ENCODE measurements at regions not wholly inside any gene's neighbourhood (a gene's known extent, or its start where the extent isn't known, plus 50 kb on each side); places are given as distances from the start of the nearest gene placed in this dataset.

GRCh38 chrX:128250621-128251020, 198.4 kb upstream of the ACTRT1 start:
- BruUV-seq (replicated peaks): no TSS peak
- no peak for FAIRE-seq

More at GRCh38 chrX:128250621-128251020, 198.4 kb upstream of the ACTRT1 start:
- no peak overlapping the region for H3K4me2 ChIP-seq (ENCODE audit: control insufficient read depth, insufficient read depth)
- no peaks in the 10 kb centered on the region for H3K27me3 ChIP-seq (replicated peaks in 1 of 2; ENCODE audit: control insufficient read depth in 2 of 2, insufficient read depth in 2 of 2, low read length in 1 of 2)
- no peaks in the 10 kb centered on the region for H3K79me2 ChIP-seq (ENCODE audit: control insufficient read depth, insufficient read depth, low read length)
- CTCF ChIA-PET: no interaction called here
- H3K27ac ChIP-seq (ENCODE audit: control insufficient read depth, insufficient read depth): no peak overlapping the region
- no peak overlapping the region for H2AFZ ChIP-seq (ENCODE audit: control insufficient read depth, low read depth, low read length)
- H3K9ac ChIP-seq (ENCODE audit: control insufficient read depth, insufficient read depth, low read length): no peak overlapping the region
- no peaks in the 10 kb centered on the region; the same call in 2 of the 3 replicates for H3K9me3 ChIP-seq (replicated peaks; ENCODE audit: control insufficient read depth, insufficient read depth, low read length)
- SMC1A ChIA-PET (ENCODE audit: uncharacterized antibody, unreplicated experiment): no interaction called here
- H3K4me1 ChIP-seq (ENCODE audit: control insufficient read depth, insufficient read depth, low read length): no peaks in the 10 kb centered on the region
- in situ Hi-C loops (cut with MboI): no loop called here
- intact Hi-C loops (cut with micrococcal nuclease; ENCODE audit: unreplicated experiment): no loop called here
- H3K4me3 ChIP-seq: no peak overlapping the region
- no peaks in the 10 kb centered on the region for H4K20me1 ChIP-seq (ENCODE audit: control insufficient read depth, insufficient read depth)
- POLR2A ChIA-PET: no interaction called here
- ATAC-seq: no peak
- TF ChIP-seq ETV6 (conservative IDR thresholded peaks at IDR 0.05 in 1 of 2, IDR thresholded peaks at IDR 0.05 in 1 of 2; ENCODE audit: borderline replicate concordance in 1 of 2, low read depth in 1 of 2): no peak
- no peak for TF ChIP-seq MYC (IDR thresholded peaks at IDR 0.05; ENCODE audit: insufficient read depth, insufficient read length, insufficient replicate concordance, low read length, severe bottlenecking)
- TF ChIP-seq YBX1 (IDR thresholded peaks at IDR 0.05): no peak
- TF ChIP-seq CUX1 (IDR thresholded peaks at IDR 0.05; ENCODE audit: insufficient replicate concordance, low read depth, low read length): no peak
- TF ChIP-seq ELK1 (IDR thresholded peaks at IDR 0.05; ENCODE audit: low read depth, low read length): no peak
- TF ChIP-seq PRDM15 (CRISPR knock-in tag; IDR thresholded peaks at IDR 0.05): no peak
- H3K36me3 ChIP-seq (ENCODE audit: control insufficient read depth in 2 of 2, insufficient read depth in 2 of 2, low read length in 1 of 2): no peaks in the 10 kb centered on the region
- RAD21 ChIA-PET (ENCODE audit: unreplicated experiment): no interaction called here
- no peak for DNase-seq (ENCODE audit: low read depth, low spot score)
